OCI-M1 (cell line): ENCODE measurements at regions not wholly inside any gene's neighbourhood (a gene's known extent, or its start where the extent isn't known, plus 50 kb on each side); places are given as distances from the start of the nearest gene placed in this dataset.

ENCODE experiments used
- DNase-seq: peaks from one replicate; lab custom pipeline; 2025; lab: John Stamatoyannopoulos, UW

GRCh38 chr2:160870729-160871465, 289.3 kb upstream of the TANK start:
- DNase-seq, result peak; percentile 29

- DNase-seq, result no peak
These were observed 288.3 kb upstream of the TANK start for GRCh38 chr2:160871953-160872352.

- no peak for DNase-seq
These were observed 284.2 kb upstream of the TANK start for GRCh38 chr2:160876029-160876428.

- DNase-seq, result no peak
These were observed 283.5 kb upstream of the TANK start for GRCh38 chr2:160876765-160877164.

- DNase-seq, result no peak
These were observed 281.6 kb upstream of the TANK start for GRCh38 chr2:160878618-160879017.

GRCh38 chr2:160882906-160883305, 277.3 kb upstream of the TANK start:
- no peak for DNase-seq

GRCh38 chr2:160884056-160884455, 276.2 kb upstream of the TANK start:
- DNase-seq, result no peak

GRCh38 chr2:160889439-160890170, 270.6 kb upstream of the TANK start:
- DNase-seq, result no peak

- no peak for DNase-seq
These were observed 269.4 kb upstream of the TANK start for GRCh38 chr2:160890667-160891352.

GRCh38 chr2:160891353-160891740, 268.9 kb upstream of the TANK start:
- no peak for DNase-seq

- no peak for DNase-seq
These were observed 268.0 kb upstream of the TANK start for GRCh38 chr2:160892204-160892603.

GRCh38 chr2:160893581-160893980, 266.6 kb upstream of the TANK start:
- no peak for DNase-seq

GRCh38 chr2:160898581-160899307, 261.5 kb upstream of the TANK start:
- no peak for DNase-seq

GRCh38 chr2:160901613-160902012, 258.6 kb upstream of the TANK start:
- DNase-seq, result no peak

GRCh38 chr2:160905862-160906261, 254.4 kb upstream of the TANK start:
- no peak for DNase-seq

GRCh38 chr2:160906878-160907277, 253.3 kb upstream of the TANK start:
- no peak for DNase-seq

GRCh38 chr2:160907738-160908137, 252.5 kb upstream of the TANK start:
- DNase-seq, result no peak

- DNase-seq, result no peak
These were observed 252.1 kb upstream of the TANK start for GRCh38 chr2:160908157-160908556.

GRCh38 chr2:160909781-160910242, 250.4 kb upstream of the TANK start:
- no peak for DNase-seq

GRCh38 chr2:160910681-160911080, 249.5 kb upstream of the TANK start:
- no peak for DNase-seq

GRCh38 chr2:160911258-160911657, 249.0 kb upstream of the TANK start:
- no peak for DNase-seq

- DNase-seq, result no peak
These were observed 248.0 kb upstream of the TANK start for GRCh38 chr2:160912276-160912675.
